Effector CD4-positive, alpha-beta T cell (primary cell): ENCODE measurements at regions not wholly inside any gene's neighbourhood (a gene's known extent, or its start where the extent isn't known, plus 50 kb on each side); places are given as distances from the start of the nearest gene placed in this dataset.

Experiments
- DNase-seq: peaks from one replicate; pipeline ENCODE4 v3.0.0-alpha.2; 2020

DNA sequence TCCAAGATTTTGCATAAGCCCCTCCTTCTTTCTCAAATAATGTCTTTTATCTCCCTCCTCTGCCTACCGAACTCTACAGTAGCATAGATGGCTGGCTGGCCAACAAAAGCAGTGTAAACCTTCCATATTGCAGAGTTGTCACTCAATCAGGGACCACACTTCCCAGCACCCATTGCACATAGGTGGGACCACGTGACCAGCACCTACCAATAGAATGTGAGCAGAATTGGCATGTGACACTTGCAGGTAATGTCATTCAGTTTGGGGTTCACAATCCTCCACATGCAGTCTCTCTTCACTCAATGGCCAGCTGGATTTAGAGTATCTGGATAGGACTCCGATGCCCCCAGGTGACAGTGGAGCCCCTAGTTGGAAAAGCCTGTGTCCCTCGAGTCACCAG is 190.3 kb upstream of the CRY1 start:
- no peak for DNase-seq

DNA sequence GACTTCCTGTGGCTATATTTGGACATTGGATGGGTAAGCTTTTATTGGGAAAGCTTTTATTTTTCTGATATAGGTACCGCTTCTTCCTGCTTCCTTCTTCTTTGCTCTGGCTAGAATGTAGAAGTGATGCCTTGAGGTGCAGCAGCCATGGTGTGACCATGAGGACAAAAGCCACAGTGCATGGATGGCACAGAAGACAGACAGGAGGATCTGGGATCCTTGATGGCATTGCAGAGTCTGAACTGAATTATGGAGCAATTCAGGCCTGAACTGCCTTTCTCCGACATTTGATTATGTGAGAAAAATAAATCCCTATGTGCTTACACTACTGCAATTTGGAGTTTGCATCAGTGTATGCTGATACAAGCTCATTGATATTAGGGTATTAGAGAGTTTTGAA is 191.3 kb upstream of the CRY1 start:
- no peak for DNase-seq

DNA sequence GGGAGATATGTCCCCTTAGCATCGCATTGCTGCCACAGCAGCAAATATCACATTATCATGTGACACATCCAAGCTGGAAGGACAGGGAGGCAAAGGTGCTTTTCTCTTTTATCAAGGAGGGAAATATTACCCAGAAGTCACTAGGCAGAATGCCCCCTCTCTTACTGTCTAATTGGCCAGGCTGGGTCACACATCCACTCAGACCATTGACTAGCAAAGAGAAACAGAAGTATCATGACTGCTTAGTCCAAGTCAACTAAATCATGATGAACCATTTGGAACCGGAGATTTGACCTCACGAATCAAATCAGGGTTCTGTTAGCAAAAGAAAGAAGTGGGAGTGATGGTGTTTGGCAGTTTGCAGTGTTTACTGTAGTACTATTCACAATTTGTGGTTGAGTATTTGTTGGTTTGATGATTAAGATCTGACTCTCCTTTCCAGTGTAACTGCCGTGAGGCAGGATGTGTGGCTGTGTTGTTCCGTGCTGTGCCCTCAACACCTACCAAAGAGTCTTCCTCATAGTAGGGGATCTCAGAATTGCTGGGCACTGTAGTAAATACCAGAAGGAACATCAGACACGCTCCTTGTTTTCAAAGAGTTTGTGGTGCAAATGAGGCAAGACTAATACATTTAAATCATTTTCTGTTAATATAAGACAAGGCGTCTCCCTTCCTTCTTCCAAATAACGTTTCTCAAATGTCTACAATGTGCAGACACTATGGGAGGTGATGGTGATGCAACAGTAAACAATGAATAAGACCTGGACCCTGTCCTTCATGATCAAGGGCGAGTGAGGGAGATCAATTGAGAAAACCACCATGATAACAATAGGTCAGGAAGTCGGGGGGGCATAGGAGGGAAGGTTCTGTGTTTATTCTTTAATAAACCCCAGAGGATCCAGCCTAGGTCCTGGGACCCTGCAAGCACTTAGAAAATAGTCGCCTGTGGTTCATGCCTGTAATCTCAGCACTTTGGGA is 194.4 kb upstream of the CRY1 start:
- no peak for DNase-seq

DNA sequence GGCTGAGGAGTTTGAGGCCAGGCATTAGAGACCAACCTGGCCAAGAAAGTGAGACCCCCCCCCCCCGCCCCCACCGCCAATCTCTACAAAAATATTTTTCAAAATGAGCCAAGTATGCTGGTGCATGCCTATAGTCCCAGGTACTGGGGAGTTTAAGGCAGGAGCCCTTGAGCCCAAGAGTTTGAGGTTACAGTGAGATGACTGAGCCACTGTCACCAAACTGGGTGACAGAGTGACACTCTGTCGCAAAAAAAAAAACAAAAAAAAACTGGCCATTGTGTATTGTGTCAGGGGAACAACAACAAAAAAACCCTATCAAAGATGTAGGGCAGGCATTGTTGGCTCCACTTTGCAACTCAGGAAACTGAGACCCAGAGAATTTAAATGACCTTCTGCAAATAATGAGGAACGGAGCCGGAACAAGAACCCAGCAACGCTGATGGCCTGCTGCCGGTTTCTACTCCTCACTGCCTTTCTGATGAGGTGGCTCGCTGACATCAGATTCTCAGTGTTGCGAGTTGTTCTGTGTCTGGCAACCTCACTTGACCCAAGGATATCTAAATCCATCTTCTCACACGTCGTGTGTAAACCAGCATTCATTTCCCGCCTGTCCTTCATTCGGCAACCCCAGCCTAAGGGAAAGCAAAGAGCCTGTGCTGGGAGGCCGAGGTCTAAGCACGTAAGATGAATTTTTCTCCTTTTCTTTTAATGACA is 195.2 kb upstream of the CRY1 start:
- no peak for DNase-seq

DNA sequence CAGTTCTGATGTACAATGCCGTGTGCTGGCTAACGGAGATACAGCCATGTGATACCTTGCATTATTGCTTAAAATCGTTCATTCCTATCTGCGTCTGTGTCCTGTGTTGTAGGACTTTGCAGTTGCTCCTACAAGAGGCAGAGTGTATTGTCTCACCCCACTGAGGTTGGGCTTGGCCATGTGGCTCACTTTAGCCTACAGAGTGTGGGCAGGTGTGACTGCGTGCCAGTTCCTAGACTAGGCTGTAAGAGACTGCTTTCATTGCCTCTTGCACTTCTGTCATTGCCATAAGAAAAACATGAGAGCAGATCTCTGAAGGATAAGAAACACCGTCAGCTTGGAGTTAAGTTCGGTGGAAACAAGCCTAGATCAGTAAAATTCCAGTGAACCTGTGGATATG is 197.7 kb upstream of the CRY1 start:
- DNase-seq: no peak

DNA sequence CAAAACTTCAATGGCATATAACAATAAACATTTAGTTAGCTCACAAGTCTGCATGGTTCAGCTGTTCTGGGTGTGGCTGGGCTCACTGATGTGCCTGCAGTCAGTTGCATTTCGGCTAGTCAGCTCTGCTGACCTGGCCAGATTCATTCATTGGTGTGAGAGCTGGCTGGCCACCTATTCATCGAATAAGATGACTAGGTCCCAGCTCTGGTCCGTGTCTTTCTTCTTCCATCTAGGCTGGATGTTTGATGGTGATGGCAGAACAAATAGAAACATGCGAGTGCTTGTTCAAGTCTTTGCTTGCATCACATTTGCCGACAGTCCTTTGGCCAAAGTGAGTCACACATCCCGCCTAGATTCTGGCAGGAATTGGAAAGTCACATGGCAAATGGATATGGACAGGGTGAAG is 203.3 kb upstream of the CRY1 start:
- no peak for DNase-seq

DNA sequence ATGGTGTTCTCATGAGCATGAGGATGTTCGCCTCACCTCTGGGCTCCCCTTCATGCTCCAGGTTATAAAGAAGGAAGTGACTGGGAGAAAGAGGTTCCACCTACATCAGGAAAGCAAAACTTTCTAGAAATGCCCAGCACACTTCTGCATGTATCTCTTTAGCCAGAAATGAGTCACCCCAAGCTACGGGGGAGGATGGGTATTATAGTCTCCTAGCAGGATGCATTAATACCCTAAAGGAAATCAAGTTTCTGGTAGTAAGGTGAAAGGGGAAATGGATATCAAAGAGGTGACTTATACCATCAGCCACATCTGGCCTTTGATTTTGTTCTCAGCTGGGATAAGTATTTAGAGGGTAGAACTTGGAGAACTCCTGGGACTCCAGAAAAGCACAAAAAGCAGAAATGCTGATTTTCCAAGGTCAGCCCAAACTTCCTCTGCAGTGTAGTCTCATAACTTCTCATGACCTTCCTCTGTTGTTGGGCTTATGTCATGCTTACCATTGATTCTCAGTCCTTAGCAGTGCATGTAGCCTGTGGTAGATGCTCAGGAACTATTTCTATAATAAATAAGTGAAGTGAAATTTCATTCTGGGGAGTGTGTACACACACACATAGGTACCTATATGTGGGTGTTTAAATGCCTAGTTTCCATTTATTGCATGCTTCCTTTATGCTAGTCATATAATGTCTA is 209.4 kb upstream of the CRY1 start:
- DNase-seq: no peak

DNA sequence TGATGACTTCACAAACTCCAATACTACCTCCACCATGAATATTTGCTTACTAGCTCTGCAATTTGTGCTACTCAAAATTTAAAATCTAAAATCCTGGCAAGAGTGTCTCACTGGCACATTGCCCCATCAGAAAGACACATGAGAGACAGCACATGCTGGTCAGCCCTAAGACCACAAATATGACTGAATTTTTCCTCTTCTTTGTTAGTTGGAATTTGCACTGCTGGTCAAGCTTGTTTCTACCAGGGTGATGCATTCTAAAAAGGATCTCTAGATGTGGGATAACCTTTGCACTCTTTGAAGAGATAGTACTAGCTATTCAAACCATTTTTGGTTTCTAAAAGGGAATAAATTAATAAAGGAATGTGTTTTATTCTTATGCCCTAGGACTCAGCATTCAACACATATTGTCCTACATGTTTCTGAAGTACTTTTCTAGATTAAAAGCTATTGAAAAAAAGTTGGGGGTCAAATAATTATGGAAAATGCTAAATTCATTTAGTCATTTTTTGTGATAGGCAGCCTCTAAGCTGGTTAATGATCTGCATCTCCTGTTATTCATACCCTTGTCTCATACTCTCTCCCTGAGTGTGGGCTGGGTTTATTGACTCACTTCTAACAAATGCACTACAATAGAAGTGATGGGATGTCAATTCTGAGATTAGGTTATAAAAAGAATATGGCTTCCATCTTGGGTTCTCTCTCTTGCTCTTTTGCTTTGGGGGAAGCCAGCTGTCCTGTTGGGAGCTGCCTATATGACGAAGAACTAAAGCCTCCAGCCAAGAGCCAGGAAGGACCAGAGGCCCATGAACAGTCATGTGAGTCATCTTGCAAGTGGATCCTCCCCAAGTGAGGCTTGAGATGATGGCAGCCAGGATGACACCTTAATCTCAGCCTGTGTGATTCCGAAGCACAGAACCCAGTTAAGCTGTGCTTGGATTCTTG is 211.5 kb upstream of the CRY1 start:
- no peak for DNase-seq

DNA sequence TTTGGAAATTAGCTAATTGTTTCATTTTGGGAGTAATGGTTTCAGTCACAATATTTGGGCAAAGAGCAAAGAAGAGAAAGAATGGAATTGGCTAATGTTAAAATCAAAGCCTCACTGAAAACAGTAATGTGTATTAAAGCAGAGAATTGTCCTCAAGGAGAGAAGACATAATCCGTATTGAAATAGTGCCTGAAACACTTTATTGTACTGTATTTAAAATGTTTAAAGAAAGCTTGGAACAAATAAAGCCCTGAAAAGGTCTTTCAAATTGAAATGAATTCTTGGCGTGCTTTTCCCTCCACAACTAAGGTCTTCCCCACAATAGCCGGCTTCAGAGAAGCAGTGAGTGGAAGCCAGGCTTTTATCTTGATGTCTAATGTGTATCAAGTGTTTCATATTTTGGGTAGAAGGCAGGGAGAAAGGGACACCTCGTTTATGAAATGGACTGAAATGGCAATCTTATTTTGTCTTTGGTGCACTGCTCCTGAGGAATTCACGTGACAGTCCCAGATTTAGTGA is 212.9 kb upstream of the CRY1 start:
- DNase-seq: no peak

DNA sequence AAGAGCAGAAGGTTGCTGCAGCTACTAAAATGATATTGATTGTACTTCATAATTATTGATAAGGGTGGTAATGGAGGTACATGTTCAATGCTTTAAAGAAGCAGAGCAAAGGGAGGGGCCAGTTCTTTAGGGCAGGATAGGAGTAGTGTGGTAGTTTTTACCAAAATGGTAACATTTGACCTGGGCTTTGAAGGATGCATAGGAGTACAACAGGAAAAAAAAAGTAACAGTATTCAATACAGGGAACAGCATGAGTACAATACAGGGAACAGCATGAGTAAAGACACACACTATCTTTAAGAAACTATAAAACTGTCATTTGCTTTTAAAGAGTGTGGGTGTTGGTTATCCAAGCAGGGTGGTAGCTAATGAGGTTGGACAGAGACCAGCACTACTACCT is 215.0 kb upstream of the CRY1 start:
- no peak for DNase-seq

DNA sequence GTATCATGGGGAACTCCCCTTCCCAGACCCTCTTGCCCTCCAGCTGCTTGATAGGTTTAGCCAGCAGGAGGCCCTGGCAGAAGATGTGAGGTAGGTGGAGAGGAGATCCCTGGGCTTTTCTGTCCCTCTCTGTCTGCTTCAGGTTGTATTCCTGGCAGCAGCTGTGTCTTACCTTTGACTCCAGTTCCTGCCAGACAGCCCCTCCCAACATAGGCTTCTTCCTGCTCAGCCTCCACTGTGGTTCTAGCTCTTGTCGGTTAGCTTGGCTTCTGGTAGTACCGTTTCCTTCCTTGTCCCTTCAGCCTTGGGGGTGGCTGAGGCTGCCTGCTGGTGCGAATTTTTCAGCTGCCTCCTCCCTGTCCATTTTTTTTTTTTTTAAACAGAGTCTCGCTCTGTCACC is 215.7 kb upstream of the CRY1 start:
- no peak for DNase-seq

DNA sequence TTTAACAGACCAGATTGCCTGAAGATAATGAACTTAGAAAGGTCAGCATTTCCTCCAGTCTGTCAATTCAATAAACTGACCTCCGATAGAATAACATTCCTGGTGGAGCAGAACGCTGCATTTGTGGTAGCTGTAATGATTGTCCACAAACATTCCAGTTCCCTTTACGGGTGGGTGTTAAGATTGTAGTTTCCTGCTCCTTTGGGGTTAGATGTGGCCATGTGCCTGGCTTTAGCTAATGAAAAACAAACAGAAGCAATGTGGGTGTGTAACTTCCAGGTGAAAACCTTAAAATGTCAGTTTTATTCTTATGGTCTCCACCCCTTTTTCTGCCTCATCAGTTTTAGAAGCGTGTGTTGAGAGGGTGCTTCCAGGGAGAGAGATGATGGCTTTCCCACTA is 217.3 kb upstream of the CRY1 start:
- no peak for DNase-seq

DNA sequence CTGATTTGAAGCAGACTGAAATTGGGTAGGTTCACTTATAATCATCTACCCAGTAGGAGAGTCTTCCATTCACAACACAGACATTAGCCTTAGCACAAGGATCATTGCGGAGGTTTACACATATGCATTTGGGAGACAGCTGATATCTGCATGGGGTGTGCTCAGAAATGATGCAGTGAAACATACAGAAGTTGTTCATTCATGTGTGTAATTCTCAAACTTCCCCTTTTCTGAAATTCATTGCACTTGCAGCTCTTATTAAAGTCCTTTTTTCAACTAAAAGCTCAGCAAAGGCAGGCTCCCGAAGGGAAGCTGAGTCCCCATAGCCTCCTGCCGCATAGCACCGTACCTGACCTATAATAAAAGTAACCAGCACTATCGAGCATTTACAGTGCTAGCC is 218.3 kb upstream of the CRY1 start:
- DNase-seq: no peak

DNA sequence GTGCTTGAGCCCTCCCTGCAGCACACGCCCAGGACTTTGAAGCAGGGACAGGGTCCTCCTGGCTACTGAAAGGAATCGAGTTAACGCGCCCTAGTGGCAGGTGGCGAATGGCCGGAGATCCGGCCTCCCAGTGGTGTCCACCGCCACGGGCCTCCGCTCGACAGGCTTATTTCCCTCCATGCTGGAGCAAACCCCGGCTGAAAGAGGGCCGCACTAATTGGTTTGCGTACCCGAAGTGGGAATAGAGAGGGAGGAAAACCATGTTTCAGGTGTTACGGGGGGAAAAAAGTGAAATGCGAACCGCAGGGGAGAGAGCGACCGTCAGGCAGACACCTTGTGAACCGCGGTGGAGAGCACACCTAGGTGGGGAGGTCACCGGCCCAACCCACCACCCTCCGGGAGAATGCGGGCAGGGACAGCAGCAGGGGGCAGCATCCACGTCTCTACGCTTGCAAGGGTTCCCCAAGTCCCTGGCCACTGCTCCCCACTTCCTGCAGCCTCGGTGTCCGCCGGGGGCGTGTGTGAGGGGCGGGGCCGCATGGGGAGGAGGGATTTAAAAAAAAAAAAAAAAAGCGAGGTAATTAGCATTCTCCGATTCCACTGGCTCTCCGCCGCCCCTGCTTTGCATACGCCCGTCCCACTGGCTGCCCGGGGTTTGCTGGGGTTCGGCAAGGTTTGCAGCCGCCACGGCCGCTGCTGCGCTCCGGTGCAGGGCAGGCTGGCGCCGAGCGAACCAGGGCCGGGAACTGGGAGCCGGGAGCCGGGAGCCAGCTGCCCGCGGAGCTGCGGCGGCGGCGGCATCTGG is 224.6 kb upstream of the CRY1 start:
- DNase-seq: peak; percentile 76

DNA sequence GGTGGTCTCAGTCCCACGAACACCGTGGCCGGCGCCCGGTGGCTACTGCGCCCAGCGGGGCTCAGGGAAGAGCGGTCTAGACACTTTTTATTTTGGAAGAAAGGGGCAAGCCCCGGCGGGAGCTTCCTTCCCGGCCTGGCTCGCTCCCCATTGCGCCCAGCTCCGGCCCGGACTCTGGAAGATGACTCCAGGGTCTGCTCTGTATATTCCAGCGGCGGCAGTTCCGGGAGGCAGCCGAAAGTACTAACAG is 225.1 kb upstream of the CRY1 start:
- DNase-seq: no peak

DNA sequence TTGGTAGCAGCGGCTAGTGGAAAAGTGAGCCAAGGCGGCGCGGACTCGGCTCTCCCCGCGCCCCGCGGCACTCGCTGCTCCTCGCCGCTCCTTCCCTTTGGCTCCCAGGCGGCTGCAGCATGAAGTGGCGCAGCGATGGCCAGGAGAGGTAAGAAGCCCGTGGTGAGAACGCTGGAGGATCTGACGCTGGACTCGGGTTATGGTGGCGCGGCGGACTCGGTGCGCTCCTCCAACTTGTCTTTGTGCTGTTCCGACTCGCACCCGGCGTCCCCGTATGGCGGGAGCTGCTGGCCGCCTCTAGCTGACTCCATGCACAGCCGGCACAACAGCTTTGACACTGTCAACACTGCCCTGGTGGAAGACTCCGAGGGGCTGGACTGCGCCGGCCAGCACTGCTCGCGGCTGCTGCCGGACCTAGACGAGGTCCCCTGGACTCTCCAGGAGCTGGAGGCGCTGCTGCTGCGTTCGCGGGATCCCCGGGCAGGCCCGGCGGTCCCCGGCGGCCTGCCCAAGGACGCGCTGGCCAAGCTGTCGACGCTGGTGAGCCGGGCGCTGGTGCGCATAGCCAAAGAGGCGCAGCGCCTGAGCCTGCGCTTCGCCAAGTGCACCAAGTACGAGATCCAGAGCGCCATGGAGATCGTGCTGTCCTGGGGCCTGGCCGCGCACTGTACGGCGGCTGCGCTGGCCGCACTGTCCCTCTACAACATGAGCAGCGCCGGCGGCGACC is 225.6 kb upstream of the CRY1 start:
- DNase-seq: peak; percentile 12

DNA sequence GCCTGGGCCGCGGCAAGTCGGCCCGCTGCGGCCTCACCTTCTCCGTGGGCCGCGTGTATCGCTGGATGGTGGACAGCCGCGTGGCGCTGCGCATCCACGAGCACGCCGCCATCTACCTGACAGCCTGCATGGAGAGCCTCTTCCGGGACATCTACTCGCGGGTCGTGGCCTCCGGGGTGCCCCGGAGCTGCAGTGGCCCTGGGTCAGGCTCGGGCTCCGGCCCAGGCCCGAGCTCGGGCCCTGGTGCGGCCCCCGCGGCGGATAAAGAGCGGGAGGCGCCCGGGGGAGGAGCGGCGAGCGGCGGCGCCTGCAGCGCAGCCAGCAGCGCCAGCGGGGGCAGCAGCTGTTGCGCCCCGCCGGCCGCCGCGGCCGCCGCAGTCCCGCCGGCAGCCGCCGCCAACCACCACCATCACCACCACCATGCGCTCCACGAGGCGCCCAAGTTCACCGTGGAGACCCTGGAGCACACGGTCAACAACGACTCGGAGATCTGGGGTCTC is 226.2 kb upstream of the CRY1 start:
- no peak for DNase-seq

DNA sequence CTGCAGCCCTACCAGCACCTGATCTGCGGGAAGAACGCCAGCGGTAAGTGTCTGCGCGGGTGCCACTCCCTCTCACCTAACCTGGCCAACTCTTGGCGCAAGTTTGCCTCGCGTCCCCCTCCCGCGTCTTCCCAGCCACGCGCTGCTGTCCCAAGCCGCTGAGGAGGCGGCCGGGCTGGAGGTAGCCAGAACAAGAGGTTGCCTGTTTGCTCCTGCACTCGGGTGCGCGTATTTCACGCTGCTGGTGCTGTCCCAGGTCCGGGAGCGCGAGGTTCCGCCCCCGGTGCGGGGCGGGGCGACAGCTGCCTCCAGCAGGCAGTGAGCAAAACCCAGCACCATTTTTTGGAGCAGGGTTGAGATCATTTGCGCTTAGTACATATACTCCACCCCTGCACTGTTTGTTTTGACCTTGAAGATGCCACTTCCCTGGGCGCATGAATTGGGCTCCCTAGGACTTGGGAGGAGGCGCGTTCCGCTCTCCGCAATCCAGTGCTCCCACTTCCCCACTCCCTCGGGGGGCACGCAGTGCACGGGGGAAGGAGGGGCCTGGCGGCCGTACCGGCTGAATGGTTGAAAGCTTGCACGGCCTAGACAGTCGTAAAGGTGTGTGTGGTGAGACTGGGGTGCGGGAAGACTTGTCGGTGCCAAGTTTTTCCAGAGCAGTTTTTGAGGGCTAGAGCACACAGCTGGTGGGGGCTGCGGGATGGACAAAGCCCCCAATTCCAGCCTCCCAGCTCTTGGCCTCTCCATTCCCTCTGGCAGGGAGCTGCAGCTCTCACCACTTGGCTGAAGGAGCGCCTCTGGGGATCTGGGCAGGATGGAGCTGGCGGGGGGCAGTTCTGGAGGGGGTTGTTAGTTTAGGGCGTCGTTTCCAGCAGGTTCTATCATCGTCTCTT is 226.9 kb upstream of the CRY1 start:
- peak; percentile 71 for DNase-seq

DNA sequence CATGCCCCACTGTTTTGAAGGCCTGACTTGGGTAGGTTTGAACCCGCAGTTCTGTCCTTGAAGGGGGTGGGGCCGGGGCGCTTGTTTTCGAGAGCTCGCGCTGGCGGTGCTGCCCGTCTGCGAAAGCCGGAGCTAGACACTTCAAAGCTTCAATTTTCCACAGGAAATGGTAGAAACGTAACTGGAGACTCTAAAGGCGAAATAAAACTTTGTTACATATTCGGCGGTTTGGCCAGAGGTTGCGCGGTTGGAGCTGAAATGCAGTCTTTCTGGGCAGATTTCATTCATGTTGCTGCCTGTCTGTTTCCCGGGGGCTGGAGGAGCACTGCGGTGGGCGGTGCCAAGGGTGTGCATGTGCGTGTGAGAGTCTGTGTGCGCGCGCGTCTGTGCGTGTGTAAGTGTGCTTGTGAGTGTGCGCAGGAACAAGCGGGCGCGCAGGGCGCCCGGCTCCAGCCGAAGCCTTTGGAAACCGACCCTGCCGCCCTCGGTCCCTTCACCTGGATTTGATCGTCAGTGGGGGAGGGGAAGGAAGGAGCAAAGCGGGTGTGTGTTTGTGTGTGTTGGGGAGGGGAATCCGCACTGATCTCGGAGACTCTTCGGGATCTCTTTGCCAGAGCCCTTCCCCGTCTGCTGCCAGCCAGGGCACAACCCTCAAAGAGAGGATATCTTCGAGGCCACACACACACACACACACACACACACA is 227.7 kb upstream of the CRY1 start:
- DNase-seq: peak; percentile 59
